Natural killer cell (primary cell): ENCODE measurements at regions not wholly inside any gene's neighbourhood (a gene's known extent, or its start where the extent isn't known, plus 50 kb on each side); places are given as distances from the start of the nearest gene placed in this dataset.

ENCODE experiments used
- ATAC-seq, 3 donors: fragments of 150-1000 bp in 2 of 3; fragments of 200-7000 bp in 1 of 3; cut with Tn5 transposase; 1 replicate in 1 of 3; 2 replicates in 2 of 3; pipeline ENCODE4 v1.10.0; 2021; ENCODE audit warnings: mild to moderate bottlenecking in 2 of 3, moderate library complexity in 2 of 3
- DNase-seq, 2 donors: peaks; one replicate each; pipeline versions ENCODE4 v3.0.0 to v3.0.0-alpha.2; 2013 to 2021; ENCODE audit warnings: mixed read lengths in 1 of 2
- H3K27ac ChIP-seq: one replicate; pipeline ENCODE4 v1.5.1; 2013; ENCODE audit warnings: mild to moderate bottlenecking, low read length
- H3K27me3 ChIP-seq: one replicate; pipeline ENCODE4 v1.6.1; 2013; ENCODE audit warnings: low read length; ENCODE audit not compliant: control insufficient read depth, insufficient read depth
- H3K36me3 ChIP-seq: one replicate; pipeline ENCODE4 v1.6.1; 2013; ENCODE audit warnings: low read length; ENCODE audit not compliant: control insufficient read depth, insufficient read depth
- H3K4me1 ChIP-seq: one replicate; pipeline ENCODE4 v1.6.1; 2013; ENCODE audit warnings: low read length; ENCODE audit not compliant: control insufficient read depth, insufficient read depth
- H3K4me3 ChIP-seq: one replicate; pipeline ENCODE4 v1.5.1; 2013; ENCODE audit warnings: low read length
- H3K9me3 ChIP-seq: one replicate; pipeline ENCODE4 v1.6.1; 2013; ENCODE audit warnings: low read length; ENCODE audit not compliant: control insufficient read depth, insufficient read depth
- H3K27ac Mint-ChIP-seq, 2 donors: one replicate each; pipeline ENCODE4 v1.8.0; 2022; ENCODE audit warnings: mild to moderate bottlenecking in 2 of 2, mixed read lengths in 2 of 2, moderate library complexity in 1 of 2
- H3K27me3 Mint-ChIP-seq, 2 donors: one replicate each; pipeline ENCODE4 v1.8.0; 2022; ENCODE audit warnings: low read depth in 2 of 2, mixed read lengths in 2 of 2
- H3K36me3 Mint-ChIP-seq: one replicate; pipeline ENCODE4 v1.8.0; 2022; ENCODE audit warnings: mixed read lengths
- H3K4me1 Mint-ChIP-seq, 2 donors: one replicate each; pipeline ENCODE4 v1.8.0; 2022; ENCODE audit warnings: mixed read lengths in 2 of 2
- H3K4me3 Mint-ChIP-seq: one replicate; pipeline ENCODE4 v1.8.0; 2022; ENCODE audit warnings: mild to moderate bottlenecking, moderate library complexity, mixed read lengths
- H3K9me3 Mint-ChIP-seq, 2 donors: one replicate each; pipeline ENCODE4 v1.8.0; 2022; ENCODE audit warnings: mixed read lengths in 2 of 2
- WGBS: methylation state at CpG from one replicate; pipeline ENCODE4 v1.1.7; 2013; ENCODE audit warnings: missing lambda C conversion rate; ENCODE audit not compliant: insufficient coverage; 5-methylcytosine and 5-hydroxymethylcytosine counted together
- intact Hi-C: fragments of 100-400 bp; cut with micrococcal nuclease; formaldehyde crosslinking; loops from one replicate; pipeline ENCODE4 v1.14.2; 2022
- TF ChIP-seq, protein P1 (sequence below): fragments of 200-600 bp; IDR thresholded peaks from one replicate; pipeline ENCODE4 v1.8.0; 2022; ENCODE audit warnings: antibody characterized with exemption

- Histone ChIP-seq H3K27me3 (no peaks in the 10 kb centered on the region), H3K36me3 (no peaks in the 10 kb centered on the region), H3K4me1 (no peaks in the 10 kb centered on the region), H3K4me3 (no peak overlapping the region), H3K27ac (no peak overlapping the region), H3K9me3 (peaks cover 6% of the 10 kb centered on the region)
- no peak overlapping the region for H3K4me3 Mint-ChIP-seq
- ATAC-seq (no peak), DNase-seq (no peak)
- no peaks in the 10 kb centered on the region for H3K4me1 Mint-ChIP-seq
- H3K27ac Mint-ChIP-seq, result no peak overlapping the region
- intact Hi-C loops, result no loop called here
- H3K9me3 Mint-ChIP-seq, result peaks cover 0 to 2% of the 10 kb centered on the region in 2 donors
- 91% methylated on average over 1 of the region's 1 CpG for WGBS
- H3K36me3 Mint-ChIP-seq, result no peaks in the 10 kb centered on the region
- TF ChIP-seq, protein P1, sequence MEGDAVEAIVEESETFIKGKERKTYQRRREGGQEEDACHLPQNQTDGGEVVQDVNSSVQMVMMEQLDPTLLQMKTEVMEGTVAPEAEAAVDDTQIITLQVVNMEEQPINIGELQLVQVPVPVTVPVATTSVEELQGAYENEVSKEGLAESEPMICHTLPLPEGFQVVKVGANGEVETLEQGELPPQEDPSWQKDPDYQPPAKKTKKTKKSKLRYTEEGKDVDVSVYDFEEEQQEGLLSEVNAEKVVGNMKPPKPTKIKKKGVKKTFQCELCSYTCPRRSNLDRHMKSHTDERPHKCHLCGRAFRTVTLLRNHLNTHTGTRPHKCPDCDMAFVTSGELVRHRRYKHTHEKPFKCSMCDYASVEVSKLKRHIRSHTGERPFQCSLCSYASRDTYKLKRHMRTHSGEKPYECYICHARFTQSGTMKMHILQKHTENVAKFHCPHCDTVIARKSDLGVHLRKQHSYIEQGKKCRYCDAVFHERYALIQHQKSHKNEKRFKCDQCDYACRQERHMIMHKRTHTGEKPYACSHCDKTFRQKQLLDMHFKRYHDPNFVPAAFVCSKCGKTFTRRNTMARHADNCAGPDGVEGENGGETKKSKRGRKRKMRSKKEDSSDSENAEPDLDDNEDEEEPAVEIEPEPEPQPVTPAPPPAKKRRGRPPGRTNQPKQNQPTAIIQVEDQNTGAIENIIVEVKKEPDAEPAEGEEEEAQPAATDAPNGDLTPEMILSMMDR, result no peak
- H3K27me3 Mint-ChIP-seq, result no peaks in the 10 kb centered on the region
These were observed 192.5 kb upstream of the SNX19 start for GRCh38 chr11:131108760-131109159.

GRCh38 chr11:131109257-131109656, 193.0 kb upstream of the SNX19 start:
- peaks cover 0 to 2% of the 10 kb centered on the region in 2 donors for H3K9me3 Mint-ChIP-seq
- no peak overlapping the region for H3K4me3 ChIP-seq
- no peaks in the 10 kb centered on the region for H3K27me3 ChIP-seq
- ATAC-seq (no peak), DNase-seq (no peak)
- no peak overlapping the region for H3K4me3 Mint-ChIP-seq
- intact Hi-C loops, result no loop called here
- no peak overlapping the region for H3K27ac ChIP-seq
- H3K36me3 Mint-ChIP-seq, result no peaks in the 10 kb centered on the region
- TF ChIP-seq, protein P1, result no peak
- no peaks in the 10 kb centered on the region for H3K4me1 ChIP-seq
- peaks cover 6% of the 10 kb centered on the region for H3K9me3 ChIP-seq
- H3K4me1 Mint-ChIP-seq, result no peaks in the 10 kb centered on the region
- H3K27me3 Mint-ChIP-seq, result no peaks in the 10 kb centered on the region
- WGBS, result 77% methylated on average over 4 of the region's 4 CpGs
- no peaks in the 10 kb centered on the region for H3K36me3 ChIP-seq
- H3K27ac Mint-ChIP-seq, result no peak overlapping the region

DNA sequence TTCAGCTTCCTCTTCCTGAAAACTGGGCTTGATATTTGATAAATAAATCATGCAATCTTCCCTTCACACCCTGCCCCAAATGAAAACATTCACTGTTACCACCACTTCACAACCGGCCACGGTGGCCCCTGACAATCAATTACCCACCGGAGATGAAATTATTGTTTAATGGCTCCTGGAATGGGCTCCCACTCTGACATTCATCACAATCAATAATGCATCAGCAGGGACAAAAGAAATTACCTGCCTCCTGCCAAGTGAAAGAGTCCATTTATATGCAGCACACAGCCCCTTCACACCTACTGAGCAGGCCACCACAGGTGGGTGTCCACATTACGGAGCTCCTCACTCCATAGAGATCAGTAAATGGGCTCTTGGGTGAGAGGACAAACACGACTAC, 193.5 kb upstream of the SNX19 start:
- 87% methylated on average over 5 of the region's 5 CpGs for WGBS
- no peak overlapping the region for H3K4me3 ChIP-seq
- intact Hi-C loops, result no loop called here
- Mint-ChIP-seq H3K4me3 (no peak overlapping the region), H3K27me3 (no peaks in the 10 kb centered on the region), H3K9me3 (peaks cover 0 to 2% of the 10 kb centered on the region in 2 donors), H3K4me1 (no peaks in the 10 kb centered on the region), H3K27ac (no peak overlapping the region), H3K36me3 (no peaks in the 10 kb centered on the region)
- DNase-seq, result no peak
- TF ChIP-seq, protein P1, result no peak
- H3K9me3 ChIP-seq, result peaks cover 6% of the 10 kb centered on the region
- no peak for ATAC-seq
- no peaks in the 10 kb centered on the region for H3K4me1 ChIP-seq
- H3K36me3 ChIP-seq, result no peaks in the 10 kb centered on the region
- no peak overlapping the region for H3K27ac ChIP-seq
- H3K27me3 ChIP-seq, result no peaks in the 10 kb centered on the region

GRCh38 chr11:131111775-131112174, 195.5 kb upstream of the SNX19 start:
- TF ChIP-seq, protein P1, result no peak
- H3K27me3 Mint-ChIP-seq, result no peaks in the 10 kb centered on the region
- no peak overlapping the region for H3K4me3 ChIP-seq
- intact Hi-C loops, result no loop called here
- no peak overlapping the region for H3K27ac ChIP-seq
- H3K4me1 ChIP-seq, result no peaks in the 10 kb centered on the region
- WGBS, result 76% methylated on average over 4 of the region's 4 CpGs
- no peaks in the 10 kb centered on the region for H3K27me3 ChIP-seq
- H3K36me3 Mint-ChIP-seq, result no peaks in the 10 kb centered on the region
- peaks cover 6% of the 10 kb centered on the region for H3K9me3 ChIP-seq
- H3K9me3 Mint-ChIP-seq, result peaks cover 0 to 2% of the 10 kb centered on the region in 2 donors
- DNase-seq, result no peak
- no peak overlapping the region for H3K27ac Mint-ChIP-seq
- no peaks in the 10 kb centered on the region for H3K4me1 Mint-ChIP-seq
- no peaks in the 10 kb centered on the region for H3K36me3 ChIP-seq
- H3K4me3 Mint-ChIP-seq, result no peak overlapping the region
- no peak for ATAC-seq
